Uterus (tissue), 3 donors: ENCODE measurements at regions not wholly inside any gene's neighbourhood (a gene's known extent, or its start where the extent isn't known, plus 50 kb on each side); places are given as distances from the start of the nearest gene placed in this dataset.
A peak's percentile ranks its signal among the peaks of the same experiment; 100 is the strongest.

Experiments
- DNase-seq, 2 donors: peaks; one replicate each; pipeline ENCODE4 v3.0.0-alpha.2; 2019 to 2020
- H3K27ac ChIP-seq, 2 donors: fragments of 200-600 bp; sonication (generic); 1 replicate in 1 of 2; 2 replicates in 1 of 2; pipeline ENCODE4 v1.5.1; 2016 to 2018
- H3K27me3 ChIP-seq, 2 donors: fragments of 200-600 bp; sonication (generic); one replicate each; pipeline ENCODE4 v1.5.1; 2018 to 2019; ENCODE audit warnings: control low read depth in 1 of 2
- H3K36me3 ChIP-seq, 2 donors: fragments of 200-600 bp; sonication (generic); one replicate each; pipeline ENCODE4 v1.5.1; 2019; ENCODE audit warnings: control low read depth in 1 of 2
- H3K4me1 ChIP-seq, 2 donors: fragments of 200-600 bp; sonication (generic); one replicate each; pipeline ENCODE4 v1.5.1; 2018 to 2019; ENCODE audit warnings: control low read depth in 1 of 2
- H3K4me3 ChIP-seq, 2 donors: fragments of 200-600 bp; sonication (generic); 1 replicate in 1 of 2; 2 replicates in 1 of 2; pipeline ENCODE4 v1.5.1; 2018 to 2019; ENCODE audit warnings: mild to moderate bottlenecking in 1 of 2
- H3K9me3 ChIP-seq, 2 donors: fragments of 200-600 bp; sonication (generic); one replicate each; pipeline ENCODE4 v1.5.1; 2019; ENCODE audit warnings: control low read depth in 1 of 2
- POLR2A ChIP-seq, 2 donors: fragments of 450-650 bp; IDR thresholded peaks; one replicate each; pipeline ENCODE4 v1.6.1; 2016; ENCODE audit warnings: antibody characterized with exemption in 2 of 2, mild to moderate bottlenecking in 1 of 2, moderate library complexity in 1 of 2
- intact Hi-C: fragments of 100-400 bp; cut with DNase I; formaldehyde crosslinking; loops from one replicate; pipeline ENCODE4 v1.15.1; 2023; ENCODE audit warnings: low total_unique reads
- TF ChIP-seq, protein P1 (sequence below), 4 experiments: fragments of 200-600 bp in 2 of 4; fragments of 450-650 bp in 2 of 4; sonication (generic) in 2 of 4; IDR thresholded peaks; one replicate each; pipeline ENCODE4 v1.5.1; 2016 to 2019; ENCODE audit warnings: antibody characterized with exemption in 4 of 4, mild to moderate bottlenecking in 2 of 4, moderate library complexity in 1 of 4
- donor health status: DM: yes; HTN: yes; CAD: no.

DNA sequence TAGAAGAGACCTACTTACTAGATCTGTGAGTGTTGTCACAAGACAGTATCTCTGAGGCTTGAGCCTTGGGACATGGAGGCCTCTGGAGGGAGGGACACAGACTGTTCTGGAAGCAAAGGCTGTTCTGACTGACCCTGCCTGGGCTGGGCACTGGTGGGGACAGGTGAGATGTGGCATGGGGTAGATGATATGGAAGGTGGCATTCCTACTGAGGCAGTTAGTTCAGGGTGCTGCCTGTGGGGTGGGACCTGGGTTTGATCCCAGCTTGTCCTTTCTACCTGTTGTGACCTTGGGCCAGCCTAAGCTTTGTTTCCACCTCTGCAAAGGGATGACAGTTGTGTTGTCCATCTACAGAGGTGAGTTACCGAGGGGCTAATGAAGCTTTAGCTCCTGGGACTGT is 140.2 kb downstream of the C9orf50 start:
- no peak for DNase-seq
- Histone ChIP-seq H3K27ac (peak overlapping the region; percentile 100), H3K4me1 (peaks cover 13 to 16% of the 10 kb centered on the region in 2 donors), H3K9me3 (no peaks in the 10 kb centered on the region), H3K4me3 (no peak overlapping the region), H3K27me3 (no peaks in the 10 kb centered on the region), H3K36me3 (no peaks in the 10 kb centered on the region)
- TF ChIP-seq, protein P1, sequence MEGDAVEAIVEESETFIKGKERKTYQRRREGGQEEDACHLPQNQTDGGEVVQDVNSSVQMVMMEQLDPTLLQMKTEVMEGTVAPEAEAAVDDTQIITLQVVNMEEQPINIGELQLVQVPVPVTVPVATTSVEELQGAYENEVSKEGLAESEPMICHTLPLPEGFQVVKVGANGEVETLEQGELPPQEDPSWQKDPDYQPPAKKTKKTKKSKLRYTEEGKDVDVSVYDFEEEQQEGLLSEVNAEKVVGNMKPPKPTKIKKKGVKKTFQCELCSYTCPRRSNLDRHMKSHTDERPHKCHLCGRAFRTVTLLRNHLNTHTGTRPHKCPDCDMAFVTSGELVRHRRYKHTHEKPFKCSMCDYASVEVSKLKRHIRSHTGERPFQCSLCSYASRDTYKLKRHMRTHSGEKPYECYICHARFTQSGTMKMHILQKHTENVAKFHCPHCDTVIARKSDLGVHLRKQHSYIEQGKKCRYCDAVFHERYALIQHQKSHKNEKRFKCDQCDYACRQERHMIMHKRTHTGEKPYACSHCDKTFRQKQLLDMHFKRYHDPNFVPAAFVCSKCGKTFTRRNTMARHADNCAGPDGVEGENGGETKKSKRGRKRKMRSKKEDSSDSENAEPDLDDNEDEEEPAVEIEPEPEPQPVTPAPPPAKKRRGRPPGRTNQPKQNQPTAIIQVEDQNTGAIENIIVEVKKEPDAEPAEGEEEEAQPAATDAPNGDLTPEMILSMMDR (IDR thresholded peaks at IDR 0.05) = no peak
- no peak for TF ChIP-seq POLR2A (IDR thresholded peaks at IDR 0.05)
- intact Hi-C loops = loop anchor here (5.0 kb wide), 2 partner anchors 78 to 163 kb away; no protein-coding TSS in a partner anchor

DNA sequence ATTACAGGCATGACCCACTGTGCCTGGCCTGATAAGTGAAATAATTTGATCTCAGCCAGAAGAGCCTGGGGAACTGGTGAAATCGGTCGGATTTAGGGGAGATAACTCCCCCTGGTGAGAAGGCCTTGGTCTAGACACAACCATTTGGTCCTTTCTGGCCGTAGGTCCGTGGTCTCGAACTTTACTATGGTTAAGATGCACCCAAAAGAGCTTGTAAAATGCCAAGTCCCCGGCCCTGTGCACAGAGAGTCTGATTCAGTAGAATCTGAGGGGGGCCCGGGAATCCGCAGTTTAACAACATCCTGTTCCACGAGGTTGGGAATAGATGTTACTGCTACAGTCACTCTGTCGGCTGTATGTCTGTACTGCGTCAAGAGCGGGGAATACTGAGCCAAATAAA is 140.7 kb downstream of the C9orf50 start:
- Histone ChIP-seq H3K4me3 (no peak overlapping the region), H3K27me3 (no peaks in the 10 kb centered on the region), H3K36me3 (no peaks in the 10 kb centered on the region), H3K9me3 (no peaks in the 10 kb centered on the region), H3K27ac (peak overlapping the region; percentile 100), H3K4me1 (peaks cover 13 to 16% of the 10 kb centered on the region in 2 donors)
- TF ChIP-seq, protein P1 (IDR thresholded peaks at IDR 0.05) = peak; percentile 26 to 40 (median 32)
- TF ChIP-seq POLR2A (IDR thresholded peaks at IDR 0.05) = no peak
- DNase-seq = peak in 1 of 2 donors; percentile 54
- intact Hi-C loops = loop anchor here (5.0 kb wide), 2 partner anchors 78 to 163 kb away; no protein-coding TSS in a partner anchor

- no peak for DNase-seq
- H3K36me3 ChIP-seq = no peaks in the 10 kb centered on the region
- peak overlapping the region; percentile 100 for H3K27ac ChIP-seq
- H3K4me3 ChIP-seq = no peak overlapping the region
- H3K4me1 ChIP-seq = peaks cover 10 to 16% of the 10 kb centered on the region in 2 donors
- TF ChIP-seq, protein P1 (IDR thresholded peaks at IDR 0.05) = no peak
- TF ChIP-seq POLR2A (IDR thresholded peaks at IDR 0.05) = no peak
- H3K27me3 ChIP-seq = no peaks in the 10 kb centered on the region
- peaks cover 0 to 3% of the 10 kb centered on the region in 2 donors for H3K9me3 ChIP-seq
- intact Hi-C loops = loop anchor here (5.0 kb wide), 2 partner anchors 77 to 162 kb away; no protein-coding TSS in a partner anchor
Observed at GRCh38 chr9:129479631-129480011, 141.3 kb downstream of the C9orf50 start.

GRCh38 chr9:129478961-129479630 is 141.8 kb downstream of the C9orf50 start:
- TF ChIP-seq, protein P1 (IDR thresholded peaks at IDR 0.05) = no peak
- TF ChIP-seq POLR2A (IDR thresholded peaks at IDR 0.05) = no peak
- Histone ChIP-seq H3K27ac (peak overlapping the region; percentile 100), H3K4me3 (no peak overlapping the region), H3K9me3 (peaks cover 0 to 3% of the 10 kb centered on the region in 2 donors), H3K27me3 (no peaks in the 10 kb centered on the region), H3K36me3 (no peaks in the 10 kb centered on the region), H3K4me1 (peaks cover 7 to 10% of the 10 kb centered on the region in 2 donors)
- DNase-seq = no peak
- intact Hi-C loops = no loop called here

- no peaks in the 10 kb centered on the region for H3K36me3 ChIP-seq
- H3K4me1 ChIP-seq = peaks cover 3 to 8% of the 10 kb centered on the region in 2 donors
- no peak overlapping the region for H3K4me3 ChIP-seq
- DNase-seq = no peak
- peaks cover 0 to 3% of the 10 kb centered on the region in 2 donors for H3K9me3 ChIP-seq
- intact Hi-C loops = no loop called here
- no peaks in the 10 kb centered on the region for H3K27me3 ChIP-seq
- peak overlapping the region; percentile 100 for H3K27ac ChIP-seq
- TF ChIP-seq, protein P1 (IDR thresholded peaks at IDR 0.05) = no peak
- TF ChIP-seq POLR2A (IDR thresholded peaks at IDR 0.05) = no peak
Observed at GRCh38 chr9:129478461-129478860, 142.4 kb downstream of the C9orf50 start.
